SK-N-SH treated with all-trans-retinoic acid at 6 μM for 48 hours (cell line): ENCODE measurements at regions not wholly inside any gene's neighbourhood (a gene's known extent, or its start where the extent isn't known, plus 50 kb on each side); places are given as distances from the start of the nearest gene placed in this dataset.

Source experiments
- ARNTL ChIP-seq: fragments of 450-650 bp; formaldehyde crosslinking; IDR thresholded peaks from 2 replicates; pipeline ENCODE4 v1.5.0; 2020; ENCODE audit warnings: low read depth, mild to moderate bottlenecking, moderate library complexity, borderline replicate concordance
- CSDC2 ChIP-seq: fragments of 250-450 bp; sonication (Bioruptor Pico); IDR thresholded peaks from 2 replicates; pipeline ENCODE4 v1.5.0; 2020; ENCODE audit warnings: mild to moderate bottlenecking, moderate library complexity
- ISL1 ChIP-seq: fragments of 250-450 bp; sonication (Bioruptor Pico); IDR thresholded peaks from 2 replicates; pipeline ENCODE4 v2.1.2; 2022; ENCODE audit warnings: mild to moderate bottlenecking, moderate library complexity
- OSR1 ChIP-seq: fragments of 250-450 bp; sonication (Bioruptor Pico); IDR thresholded peaks from 2 replicates; pipeline ENCODE4 v1.8.0; 2022; ENCODE audit warnings: moderate library complexity, mild to moderate bottlenecking, inconsistent platforms
- RARB ChIP-seq: fragments of 250-450 bp; sonication (Bioruptor Pico); IDR thresholded peaks from 2 replicates; pipeline ENCODE4 v1.8.0; 2021; ENCODE audit warnings: mild to moderate bottlenecking, moderate library complexity
- TOX ChIP-seq: fragments of 250-450 bp; sonication (Bioruptor Pico); IDR thresholded peaks from 2 replicates; pipeline ENCODE4 v1.8.0; 2021; ENCODE audit warnings: mild to moderate bottlenecking, moderate library complexity, borderline replicate concordance
- ZC3H10 ChIP-seq: fragments of 250-450 bp; sonication (Bioruptor Pico); IDR thresholded peaks from 2 replicates; pipeline ENCODE4 v1.5.1; 2021; ENCODE audit warnings: mild to moderate bottlenecking, moderate library complexity
- ZFP3 ChIP-seq: fragments of 250-450 bp; sonication (Bioruptor Pico); IDR thresholded peaks from 2 replicates; pipeline ENCODE4 v1.5.0; 2020; ENCODE audit warnings: mild to moderate bottlenecking, moderate library complexity
- ZFP30 ChIP-seq: fragments of 450-650 bp; formaldehyde crosslinking; IDR thresholded peaks from 2 replicates; pipeline ENCODE4 v1.5.0; 2022; ENCODE audit warnings: mild to moderate bottlenecking, moderate library complexity
- ZNF565 ChIP-seq: fragments of 450-650 bp; formaldehyde crosslinking; conservative IDR thresholded peaks from 2 replicates; pipeline ENCODE4 v1.5.0; 2020; ENCODE audit warnings: low read depth, mild to moderate bottlenecking, moderate library complexity
- ZNF70 ChIP-seq: fragments of 450-650 bp; formaldehyde crosslinking; IDR thresholded peaks from 2 replicates; pipeline ENCODE4 v1.5.0; 2020; ENCODE audit warnings: mild to moderate bottlenecking, moderate library complexity
- TF ChIP-seq, protein P1 (sequence below): fragments of 250-450 bp; sonication (Bioruptor Pico); IDR thresholded peaks from 2 replicates; pipeline ENCODE4 v1.8.0; 2021; ENCODE audit warnings: low read depth, mild to moderate bottlenecking, moderate library complexity, borderline replicate concordance
- TF ChIP-seq, protein P2 (sequence below): fragments of 250-450 bp; sonication (Bioruptor Pico); IDR thresholded peaks from 2 replicates; pipeline ENCODE4 v1.5.1; 2020; ENCODE audit warnings: low read depth, mild to moderate bottlenecking, moderate library complexity

- TF ChIP-seq ZFP30 (no peak), TOX (no peak), ZNF70 (CRISPR knock-in tag) (no peak), CSDC2 (no peak), ISL1 (CRISPR knock-in tag) (no peak), ZFP3 (no peak), OSR1 (CRISPR knock-in tag) (no peak), ARNTL (CRISPR knock-in tag) (no peak), ZC3H10 (CRISPR knock-in tag) (no peak), RARB (CRISPR knock-in tag) (no peak), ZNF565 (no peak)
- TF ChIP-seq, protein P1, sequence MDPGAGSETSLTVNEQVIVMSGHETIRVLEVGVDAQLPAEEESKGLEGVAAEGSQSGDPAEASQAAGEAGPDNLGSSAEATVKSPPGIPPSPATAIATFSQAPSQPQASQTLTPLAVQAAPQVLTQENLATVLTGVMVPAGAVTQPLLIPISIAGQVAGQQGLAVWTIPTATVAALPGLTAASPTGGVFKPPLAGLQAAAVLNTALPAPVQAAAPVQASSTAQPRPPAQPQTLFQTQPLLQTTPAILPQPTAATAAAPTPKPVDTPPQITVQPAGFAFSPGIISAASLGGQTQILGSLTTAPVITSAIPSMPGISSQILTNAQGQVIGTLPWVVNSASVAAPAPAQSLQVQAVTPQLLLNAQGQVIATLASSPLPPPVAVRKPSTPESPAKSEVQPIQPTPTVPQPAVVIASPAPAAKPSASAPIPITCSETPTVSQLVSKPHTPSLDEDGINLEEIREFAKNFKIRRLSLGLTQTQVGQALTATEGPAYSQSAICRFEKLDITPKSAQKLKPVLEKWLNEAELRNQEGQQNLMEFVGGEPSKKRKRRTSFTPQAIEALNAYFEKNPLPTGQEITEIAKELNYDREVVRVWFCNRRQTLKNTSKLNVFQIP: no peak
- TF ChIP-seq, protein P2, sequence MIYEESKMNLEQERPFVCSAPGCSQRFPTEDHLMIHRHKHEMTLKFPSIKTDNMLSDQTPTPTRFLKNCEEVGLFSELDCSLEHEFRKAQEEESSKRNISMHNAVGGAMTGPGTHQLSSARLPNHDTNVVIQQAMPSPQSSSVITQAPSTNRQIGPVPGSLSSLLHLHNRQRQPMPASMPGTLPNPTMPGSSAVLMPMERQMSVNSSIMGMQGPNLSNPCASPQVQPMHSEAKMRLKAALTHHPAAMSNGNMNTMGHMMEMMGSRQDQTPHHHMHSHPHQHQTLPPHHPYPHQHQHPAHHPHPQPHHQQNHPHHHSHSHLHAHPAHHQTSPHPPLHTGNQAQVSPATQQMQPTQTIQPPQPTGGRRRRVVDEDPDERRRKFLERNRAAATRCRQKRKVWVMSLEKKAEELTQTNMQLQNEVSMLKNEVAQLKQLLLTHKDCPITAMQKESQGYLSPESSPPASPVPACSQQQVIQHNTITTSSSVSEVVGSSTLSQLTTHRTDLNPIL: no peak
Measured at GRCh38 chr5:58040846-58041245, 419.0 kb downstream of the PLK2 start.
